ENCODE measurements at regions not wholly inside any gene's neighbourhood (a gene's known extent, or its start where the extent isn't known, plus 50 kb on each side); places are given as distances from the start of the nearest gene placed in this dataset.
A peak's percentile ranks its signal among the peaks of the same experiment; 100 is the strongest.

DNA sequence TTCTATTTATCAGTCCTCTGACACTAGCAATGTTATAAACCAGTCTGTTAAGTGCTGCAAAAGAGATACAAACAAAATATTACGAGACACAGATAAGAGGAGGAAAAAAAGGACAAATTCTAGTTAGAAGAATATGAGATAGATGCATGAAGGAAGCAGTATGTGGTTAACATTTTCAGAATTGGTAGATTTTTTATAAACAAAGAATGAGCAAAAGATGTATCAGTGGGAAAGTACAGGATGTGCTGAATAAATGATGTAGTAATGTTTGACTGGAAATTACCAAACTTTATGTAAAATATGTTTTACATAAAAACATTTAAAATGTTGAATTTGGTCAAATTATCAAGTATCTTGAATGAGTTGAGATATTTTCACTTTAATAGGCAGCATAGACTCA, 574.2 kb downstream of the NUF2 start:
- no peak for TF ChIP-seq Cebpa-rat (IDR thresholded peaks at IDR 0.05)
- Histone ChIP-seq H3K36me3 (no peaks in the 10 kb centered on the region), H3K4me2 (no peak overlapping the region), H3K27me3 (no peaks in the 10 kb centered on the region), H4K20me1 (no peaks in the 10 kb centered on the region), H3K4me3 (no peak overlapping the region), H3K9ac (no peak overlapping the region), H3K9me3 (replicated peaks in 1 of 11) (no peaks in the 10 kb centered on the region), H3K4me1 (no peaks in the 10 kb centered on the region), H3K27ac (no peak overlapping the region)

DNA sequence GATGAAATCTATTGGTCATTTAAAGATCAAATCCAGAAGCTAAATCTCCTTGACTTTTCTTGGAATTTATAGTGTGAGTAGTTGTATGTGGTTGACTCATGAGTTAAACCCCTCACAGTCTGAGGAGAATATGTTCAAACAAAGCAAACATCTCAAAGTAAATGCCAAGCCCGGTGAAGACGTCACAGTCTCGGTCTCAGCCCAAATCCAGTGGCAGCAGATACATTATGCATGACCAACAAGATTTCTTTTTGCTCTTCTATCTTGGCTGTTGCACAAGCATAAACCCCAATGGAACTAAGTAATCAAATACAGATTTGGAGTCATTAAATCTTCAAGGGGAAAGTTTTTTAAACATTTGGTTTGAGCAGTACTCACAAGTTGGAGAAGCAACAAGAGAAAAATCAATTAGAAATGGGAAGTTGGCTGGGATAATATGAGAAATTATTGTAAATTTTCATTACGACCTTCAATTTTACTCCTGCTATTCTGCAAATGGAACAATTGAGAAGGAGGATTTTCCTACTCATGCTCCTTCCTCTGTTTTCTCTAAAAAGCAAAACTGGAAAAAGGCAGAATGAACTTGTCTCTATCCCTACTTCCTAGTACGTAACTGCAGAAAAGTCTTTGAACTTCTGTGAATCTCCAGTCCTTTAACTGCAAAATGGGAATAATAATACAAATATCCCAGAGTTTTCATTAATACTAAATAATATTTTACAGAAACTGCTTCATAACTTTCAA, 575.8 kb downstream of the NUF2 start:
- H3K4me1 ChIP-seq = no peaks in the 10 kb centered on the region
- no peaks in the 10 kb centered on the region for H3K27me3 ChIP-seq
- TF ChIP-seq Cebpa-rat (IDR thresholded peaks at IDR 0.05) = no peak
- no peak overlapping the region for H3K4me3 ChIP-seq
- no peaks in the 10 kb centered on the region for H3K9me3 ChIP-seq (replicated peaks in 1 of 11)
- no peaks in the 10 kb centered on the region for H4K20me1 ChIP-seq
- H3K36me3 ChIP-seq = no peaks in the 10 kb centered on the region
- H3K4me2 ChIP-seq = no peak overlapping the region
- H3K9ac ChIP-seq = no peak overlapping the region
- no peak overlapping the region for H3K27ac ChIP-seq

DNA sequence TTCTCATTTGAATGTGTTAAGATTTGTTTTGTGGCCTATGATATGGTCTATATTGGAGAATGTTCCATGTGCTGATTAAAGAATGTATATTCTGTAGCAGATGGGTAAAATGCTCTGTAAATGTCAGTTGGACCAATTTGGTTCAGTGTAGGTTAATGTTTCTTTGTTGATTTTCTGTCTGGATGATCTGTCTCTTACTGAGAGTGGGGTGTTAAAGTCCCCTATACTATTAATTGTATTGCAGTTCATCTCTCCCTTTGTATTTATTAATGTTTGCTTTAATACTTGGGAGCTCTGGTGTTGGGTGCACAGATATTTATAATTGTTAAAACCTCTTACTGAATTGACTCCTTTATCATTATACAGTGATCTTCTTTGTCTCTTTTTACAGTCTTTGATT, 584.5 kb downstream of the NUF2 start:
- Histone ChIP-seq H3K9me3 (replicated peaks in 1 of 11) (peaks cover 19 to 48% (median 29%) of the 10 kb centered on the region in 11 experiments), H3K4me2 (no peak overlapping the region), H3K4me3 (no peak overlapping the region), H4K20me1 (no peaks in the 10 kb centered on the region), H3K4me1 (no peaks in the 10 kb centered on the region), H3K9ac (no peak overlapping the region), H3K36me3 (no peaks in the 10 kb centered on the region), H3K27me3 (peaks cover 0 to 26% (median 0%) of the 10 kb centered on the region in 11 experiments; a peak in 4 of 22 replicates), H3K27ac (no peak overlapping the region)
- TF ChIP-seq Cebpa-rat (IDR thresholded peaks at IDR 0.05) = no peak

GRCh38 chr1:163912170-163912884, 590.6 kb downstream of the NUF2 start:
- Histone ChIP-seq H3K9me3 (replicated peaks in 1 of 11) (peaks cover 18 to 37% (median 24%) of the 10 kb centered on the region in 11 experiments; a peak in 21 of 22 replicates), H3K4me2 (no peak overlapping the region), H3K27me3 (peaks cover 0 to 65% (median 0%) of the 10 kb centered on the region in 11 experiments; a peak in 7 of 22 replicates), H3K9ac (no peak overlapping the region), H3K4me1 (peaks cover 3 to 21% (median 8%) of the 10 kb centered on the region in 10 experiments; a peak in 16 of 20 replicates), H4K20me1 (no peaks in the 10 kb centered on the region), H3K36me3 (no peaks in the 10 kb centered on the region), H3K4me3 (no peak overlapping the region), H3K27ac (no peak overlapping the region)
- TF ChIP-seq Cebpa-rat (IDR thresholded peaks at IDR 0.05) = no peak

DNA sequence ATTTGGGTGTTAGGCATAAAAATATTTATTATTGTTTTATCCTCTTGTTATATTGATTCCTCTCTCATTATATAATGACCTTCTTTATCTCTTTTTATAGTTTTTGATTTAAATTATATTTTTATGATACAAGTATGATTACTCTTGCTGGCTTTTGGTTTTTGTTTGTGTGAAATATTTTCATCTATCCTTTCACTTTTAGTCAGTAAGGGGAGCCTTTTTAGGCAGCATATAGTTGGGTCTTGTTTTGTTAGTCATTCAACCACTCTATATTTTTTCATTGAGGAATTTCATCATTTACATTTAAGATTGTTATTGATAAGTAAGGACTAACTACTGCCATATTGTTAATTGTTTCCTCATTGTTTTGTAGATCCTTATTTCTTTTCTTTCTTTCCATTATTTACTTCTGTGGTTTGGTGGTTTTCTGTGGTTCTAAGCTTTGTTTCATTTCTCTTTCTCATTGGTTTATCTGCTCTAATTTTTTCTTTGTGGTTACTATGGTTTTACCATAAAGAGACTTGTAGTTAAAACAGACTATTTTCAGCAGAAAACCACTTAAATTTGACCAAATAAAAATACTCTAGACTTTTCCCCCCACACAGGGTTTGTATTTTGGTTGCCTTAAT, 593.1 kb downstream of the NUF2 start:
- no peak for TF ChIP-seq Cebpa-rat (IDR thresholded peaks at IDR 0.05)
- Histone ChIP-seq H4K20me1 (no peaks in the 10 kb centered on the region), H3K9ac (no peak overlapping the region), H3K27ac (no peak overlapping the region), H3K36me3 (no peaks in the 10 kb centered on the region), H3K9me3 (replicated peaks in 1 of 11) (peaks cover 0 to 11% (median 0%) of the 10 kb centered on the region in 11 experiments; a peak in 7 of 22 replicates), H3K4me3 (no peak overlapping the region; a peak in 1 of 20 replicates), H3K4me1 (peaks cover 3 to 21% (median 8%) of the 10 kb centered on the region in 10 experiments; a peak in 16 of 20 replicates), H3K4me2 (peak overlapping the region in 8 of 11 experiments; percentile 1 to 65 (median 28); a peak in 11 of 22 replicates), H3K27me3 (peaks cover 0 to 73% (median 0%) of the 10 kb centered on the region in 11 experiments; a peak in 8 of 22 replicates)

GRCh38 chr1:163922743-163923201, 601.0 kb downstream of the NUF2 start:
- peak overlapping the region; percentile 20 to 86 (median 65); a peak in 20 of 22 replicates for H3K4me2 ChIP-seq
- peaks cover 7 to 22% (median 15%) of the 10 kb centered on the region in 10 experiments for H3K4me1 ChIP-seq
- H3K27ac ChIP-seq = peak overlapping the region in 2 of 11 experiments; percentile 1 to 42; a peak in 1 of 22 replicates
- no peak overlapping the region for H3K9ac ChIP-seq
- H3K4me3 ChIP-seq = peak overlapping the region in 1 of 10 experiments; percentile 25; a peak in 2 of 20 replicates
- no peaks in the 10 kb centered on the region; a peak in 1 of 22 replicates for H4K20me1 ChIP-seq
- peaks cover 0 to 32% (median 0%) of the 10 kb centered on the region in 11 experiments; a peak in 8 of 22 replicates for H3K27me3 ChIP-seq
- H3K9me3 ChIP-seq (replicated peaks in 1 of 11) = peaks cover 0 to 9% (median 0%) of the 10 kb centered on the region in 11 experiments; a peak in 4 of 22 replicates
- H3K36me3 ChIP-seq = no peaks in the 10 kb centered on the region
- TF ChIP-seq Cebpa-rat (IDR thresholded peaks at IDR 0.05) = no peak; a peak in 1 of 22 replicates

- peak overlapping the region in 5 of 11 experiments; percentile 58 to 70 (median 66); a peak in 8 of 22 replicates for H3K4me2 ChIP-seq
- no peak overlapping the region for H3K4me3 ChIP-seq
- no peaks in the 10 kb centered on the region for H3K36me3 ChIP-seq
- no peak overlapping the region for H3K9ac ChIP-seq
- peaks cover 7 to 25% (median 16%) of the 10 kb centered on the region in 10 experiments for H3K4me1 ChIP-seq
- H3K9me3 ChIP-seq (replicated peaks in 1 of 11) = peaks cover 0 to 9% (median 0%) of the 10 kb centered on the region in 11 experiments; a peak in 4 of 22 replicates
- no peak overlapping the region for H3K27ac ChIP-seq
- H4K20me1 ChIP-seq = no peaks in the 10 kb centered on the region; a peak in 1 of 22 replicates
- TF ChIP-seq Cebpa-rat (IDR thresholded peaks at IDR 0.05) = no peak
- peaks cover 0 to 19% (median 0%) of the 10 kb centered on the region in 11 experiments; a peak in 5 of 22 replicates for H3K27me3 ChIP-seq
These were observed 602.3 kb downstream of the NUF2 start for GRCh38 chr1:163924041-163924440.

- peaks cover 7 to 21% (median 14%) of the 10 kb centered on the region in 10 experiments for H3K4me1 ChIP-seq
- H3K9me3 ChIP-seq (replicated peaks in 1 of 11) = peaks cover 0 to 9% (median 0%) of the 10 kb centered on the region in 11 experiments; a peak in 4 of 22 replicates
- H3K9ac ChIP-seq = no peak overlapping the region
- no peaks in the 10 kb centered on the region; a peak in 1 of 22 replicates for H4K20me1 ChIP-seq
- no peak overlapping the region for H3K4me3 ChIP-seq
- no peaks in the 10 kb centered on the region for H3K36me3 ChIP-seq
- no peak overlapping the region for H3K27ac ChIP-seq
- no peak overlapping the region for H3K4me2 ChIP-seq
- TF ChIP-seq Cebpa-rat (IDR thresholded peaks at IDR 0.05) = no peak
- peaks cover 0 to 16% (median 0%) of the 10 kb centered on the region in 11 experiments; a peak in 1 of 22 replicates for H3K27me3 ChIP-seq
These were observed 605.7 kb downstream of the NUF2 start for GRCh38 chr1:163927493-163927892.
